DMS 273 (cell line): ENCODE measurements at regions not wholly inside any gene's neighbourhood (a gene's known extent, or its start where the extent isn't known, plus 50 kb on each side); places are given as distances from the start of the nearest gene placed in this dataset.

Experiments
- DNase-seq: peaks from one replicate; lab custom pipeline; 2025; ENCODE audit not compliant: unreplicated experiment; lab: John Stamatoyannopoulos, UW

DNA sequence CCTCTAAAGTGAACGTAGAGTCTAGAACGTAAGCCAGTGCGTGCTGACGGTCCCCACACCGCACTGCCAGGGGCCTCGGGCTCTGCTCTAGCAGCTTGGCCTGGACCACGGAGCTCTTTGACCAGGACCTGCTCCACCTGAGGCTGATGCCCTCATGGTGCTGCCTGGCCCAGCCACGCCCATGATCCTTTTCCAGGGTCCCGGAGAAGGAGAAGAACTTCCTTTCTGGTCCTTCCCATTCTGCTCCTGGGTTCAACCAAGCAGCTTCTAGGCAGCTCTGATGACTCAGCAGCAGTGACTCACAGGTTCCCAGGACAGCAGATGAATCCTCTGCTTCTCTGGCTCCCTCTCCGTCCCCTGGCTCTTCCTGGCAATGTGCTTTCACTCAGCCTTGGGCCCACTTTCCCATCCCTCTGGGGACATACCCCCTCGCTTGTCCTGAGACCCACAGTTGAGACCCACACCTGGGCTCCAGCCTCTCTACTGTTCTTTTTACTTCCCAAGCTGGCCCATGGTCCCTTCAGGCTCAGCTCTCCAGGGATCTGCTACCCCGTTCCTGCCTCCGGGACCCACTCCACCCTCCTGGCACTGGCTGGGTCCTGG, 246.3 kb upstream of the RAB4A start:
- DNase-seq = peak; percentile 46

DNA sequence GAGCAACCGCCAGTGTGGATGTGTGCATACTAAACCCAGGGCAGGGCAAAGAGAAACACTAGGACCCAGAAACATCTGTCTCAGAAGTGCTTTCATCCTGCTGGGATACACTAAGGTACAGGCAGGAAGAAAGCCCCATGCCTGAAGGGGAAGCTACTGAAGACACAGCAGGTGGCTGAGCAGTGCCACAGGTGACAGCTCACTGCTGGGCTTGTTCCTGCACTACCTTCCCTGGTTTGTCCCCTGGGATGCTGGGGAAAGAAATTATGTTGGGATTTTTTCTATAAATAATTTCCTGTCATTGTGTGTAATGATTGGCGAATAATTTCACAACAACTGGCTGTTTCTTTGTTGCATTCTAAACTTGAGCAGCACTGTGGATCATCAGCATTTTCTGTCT, 245.3 kb upstream of the RAB4A start:
- no peak for DNase-seq

DNA sequence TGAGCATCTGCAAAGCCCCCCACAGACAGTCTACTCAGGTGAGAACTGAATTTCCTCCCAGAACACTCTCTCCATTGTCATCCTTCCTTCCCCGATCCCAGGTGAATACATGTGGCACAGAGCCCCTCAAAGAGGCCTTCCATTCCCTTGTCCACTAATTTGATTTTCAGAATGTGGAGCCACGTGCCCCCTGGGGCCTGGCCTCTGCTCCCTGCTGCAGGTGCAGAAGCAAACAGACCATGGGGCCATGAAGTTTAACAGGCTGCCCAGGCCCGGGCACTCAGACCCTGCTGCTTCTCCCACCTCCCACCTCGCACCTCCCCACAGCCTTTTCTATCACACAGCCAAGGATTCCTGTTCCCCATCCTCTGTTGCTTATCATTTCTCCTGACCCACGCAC, 243.8 kb upstream of the RAB4A start:
- DNase-seq = no peak

DNA sequence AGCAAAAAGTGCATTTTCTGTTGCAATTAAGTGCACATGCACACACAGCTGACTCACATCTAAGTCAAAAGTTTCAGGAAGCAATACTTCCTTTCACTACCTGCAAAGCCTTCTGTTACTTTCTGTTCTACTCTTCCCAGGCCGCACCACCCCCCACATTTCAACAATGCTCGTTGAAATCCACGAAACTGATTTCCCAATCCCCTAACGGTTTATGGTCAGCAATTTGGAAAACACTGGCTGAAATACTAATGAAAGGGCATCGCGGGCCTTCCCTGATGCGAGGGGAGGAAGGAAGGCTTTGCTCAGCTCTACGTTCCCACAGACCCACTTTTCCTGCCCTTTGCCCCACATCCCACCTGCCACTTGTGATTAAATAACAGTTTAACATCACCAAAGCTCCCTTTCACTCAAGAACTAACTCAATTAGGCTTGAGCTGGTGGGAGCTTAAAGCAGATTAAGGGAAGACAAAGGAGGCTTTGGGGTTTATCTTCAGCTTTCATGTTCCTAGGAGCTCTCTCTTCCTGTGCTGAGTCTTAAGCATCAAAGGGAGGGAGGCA, 243.2 kb upstream of the RAB4A start:
- DNase-seq = peak; percentile 20

DNA sequence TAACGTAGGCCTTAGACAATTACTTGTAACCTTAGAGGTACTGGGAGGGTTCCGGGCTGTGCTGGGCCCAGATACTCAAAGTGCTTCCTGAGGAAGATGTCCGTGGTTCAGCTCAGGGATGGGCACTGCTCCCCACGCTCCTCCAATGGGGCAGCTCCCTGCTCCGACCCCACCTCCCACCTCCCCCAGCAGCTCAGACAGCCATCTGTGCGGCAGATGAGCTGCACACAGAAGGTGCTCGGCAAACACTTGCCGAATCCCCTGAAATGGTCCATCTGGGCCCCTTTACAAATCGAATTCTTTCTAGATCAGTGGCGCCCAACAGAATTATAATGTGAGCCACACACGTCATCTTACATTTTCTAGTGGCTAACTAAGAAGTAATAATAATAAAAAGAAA, 242.4 kb upstream of the RAB4A start:
- peak; percentile 97 for DNase-seq

DNA sequence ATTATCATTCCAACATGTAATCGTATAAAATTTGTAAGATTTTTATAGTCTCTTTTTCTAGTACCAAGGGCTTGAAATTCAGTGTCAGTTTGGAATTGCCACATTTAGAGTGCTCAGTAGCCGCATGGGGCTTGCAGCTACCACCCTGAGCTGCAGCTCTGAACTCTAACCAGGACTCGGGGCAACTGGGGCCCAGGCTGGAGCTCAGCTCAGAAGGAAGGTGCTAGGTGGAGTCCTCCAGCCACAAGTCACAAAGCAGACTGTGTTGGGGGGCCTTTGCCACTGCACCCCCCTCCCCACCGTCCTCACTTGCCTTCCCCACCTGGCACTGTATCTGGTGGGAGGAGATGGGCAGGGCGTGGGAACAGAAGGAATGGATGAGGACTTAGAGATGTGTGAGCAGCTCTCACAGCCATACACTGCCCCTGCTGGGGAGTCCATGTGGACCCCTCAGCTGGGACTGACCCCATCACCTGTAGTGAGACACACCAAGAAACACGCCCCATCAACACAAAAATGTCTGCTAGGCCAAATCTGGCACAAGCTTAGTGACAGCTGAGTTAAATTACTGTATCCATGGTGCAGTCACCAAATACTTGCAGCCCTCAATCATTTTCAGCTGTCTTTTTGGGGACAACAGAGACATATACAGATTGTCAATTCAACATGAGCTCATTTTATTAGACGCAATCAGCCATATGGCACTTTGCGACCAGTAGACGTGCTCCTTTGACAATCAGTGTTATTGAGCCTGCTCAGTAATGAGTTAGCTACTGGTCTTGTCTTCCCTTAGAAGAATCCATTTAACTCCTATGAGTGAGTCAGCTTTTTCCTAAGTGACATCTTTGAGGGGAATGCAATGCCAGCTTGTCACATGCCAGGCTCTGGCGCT, 241.7 kb upstream of the RAB4A start:
- peak; percentile 87 for DNase-seq

DNA sequence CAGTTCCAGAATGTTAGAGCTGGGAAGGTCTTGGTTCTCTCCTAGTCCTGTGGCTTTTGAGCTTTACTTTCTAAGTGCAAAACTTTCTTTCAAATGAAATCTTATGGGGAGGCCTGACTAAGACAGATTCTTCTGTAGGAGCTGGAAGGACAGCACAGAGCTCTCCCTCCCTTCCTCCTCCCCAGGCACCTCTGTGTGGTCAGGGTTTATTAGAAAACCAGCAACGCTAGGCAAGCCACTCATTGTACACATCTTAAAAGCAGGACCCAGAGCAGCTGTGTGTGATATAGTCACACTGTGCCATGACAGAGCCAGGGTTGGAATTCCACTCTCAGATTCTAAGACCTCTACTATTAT, 241.1 kb upstream of the RAB4A start:
- no peak for DNase-seq

DNA sequence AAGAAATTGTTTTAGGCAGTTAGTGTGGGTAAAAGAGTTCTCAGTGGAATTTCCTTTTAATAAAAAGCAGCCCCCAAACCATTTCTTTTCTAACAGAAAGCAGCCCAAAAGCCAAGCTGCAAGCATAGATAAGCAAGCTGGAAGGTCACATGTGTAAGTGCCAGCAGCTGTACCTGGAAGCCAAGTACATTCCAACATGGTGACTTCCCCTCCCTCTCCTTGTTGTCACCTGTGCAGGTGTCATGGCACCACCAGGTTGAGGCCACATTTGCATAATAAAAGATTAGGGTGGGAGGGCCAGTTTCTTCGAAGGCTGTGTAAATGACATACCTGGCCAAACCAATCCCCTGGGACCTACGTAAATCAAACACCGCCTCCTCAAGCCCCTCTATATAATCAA, 240.3 kb upstream of the RAB4A start:
- peak; percentile 13 for DNase-seq

DNA sequence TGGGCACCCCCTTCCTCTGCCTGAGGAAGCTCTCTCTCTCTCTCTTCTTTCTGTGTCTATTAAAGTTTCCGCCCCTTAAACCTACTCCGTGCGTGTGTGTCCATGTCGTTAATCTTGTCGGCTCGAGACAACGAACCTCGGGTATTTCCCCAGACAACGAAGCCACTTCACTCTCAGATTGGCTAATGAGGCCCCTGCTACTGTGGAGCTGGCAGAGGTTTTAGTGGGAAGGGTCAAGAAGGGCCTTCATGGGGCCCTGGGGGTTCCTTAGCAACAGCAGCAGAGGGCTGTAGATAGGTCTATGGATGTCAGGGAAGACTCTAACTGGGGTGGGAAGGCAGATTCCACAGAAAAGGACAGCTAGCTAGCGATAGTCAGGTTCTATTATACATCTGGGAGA, 239.8 kb upstream of the RAB4A start:
- DNase-seq = no peak

DNA sequence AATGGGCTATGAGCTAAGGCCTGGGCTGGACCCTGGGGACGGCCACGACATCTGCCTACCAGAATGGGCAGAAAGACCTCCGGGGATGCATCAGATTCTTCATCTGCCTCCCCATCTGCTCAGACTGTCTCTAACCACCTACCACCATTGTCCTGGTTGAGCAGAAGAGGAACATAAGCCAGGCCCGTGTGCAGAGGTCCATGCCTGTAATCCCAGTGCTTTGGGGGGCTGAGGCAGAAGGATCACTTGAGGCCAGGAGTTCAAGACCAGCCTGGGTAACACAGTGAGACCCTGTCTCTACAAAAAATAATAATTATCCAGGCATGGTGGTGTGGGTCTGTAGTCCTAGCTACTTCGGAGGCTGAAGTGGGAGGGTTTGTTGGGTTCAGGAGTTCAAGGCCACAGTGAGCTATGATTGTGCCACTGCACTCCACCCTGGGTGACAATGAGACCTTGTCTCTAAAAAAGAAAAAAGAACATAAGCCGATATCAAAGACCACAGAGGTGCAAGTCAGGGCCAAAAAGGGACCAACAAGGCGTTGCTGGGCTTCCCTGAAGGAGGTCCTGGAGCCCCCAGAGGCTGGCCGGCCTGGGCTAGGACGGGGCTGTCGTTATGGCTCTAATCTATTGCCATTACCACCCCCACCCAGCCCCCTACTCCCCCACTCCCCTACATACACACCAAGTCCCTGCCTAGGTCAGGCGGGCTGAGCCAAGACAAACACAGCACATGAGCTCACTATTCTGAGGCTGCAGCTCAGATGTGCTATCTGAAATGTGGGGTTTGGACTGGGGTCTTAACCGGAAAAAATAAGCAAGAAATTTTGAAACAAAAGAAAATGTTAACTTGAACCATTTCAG, 239.2 kb upstream of the RAB4A start:
- DNase-seq = peak; percentile 94

DNA sequence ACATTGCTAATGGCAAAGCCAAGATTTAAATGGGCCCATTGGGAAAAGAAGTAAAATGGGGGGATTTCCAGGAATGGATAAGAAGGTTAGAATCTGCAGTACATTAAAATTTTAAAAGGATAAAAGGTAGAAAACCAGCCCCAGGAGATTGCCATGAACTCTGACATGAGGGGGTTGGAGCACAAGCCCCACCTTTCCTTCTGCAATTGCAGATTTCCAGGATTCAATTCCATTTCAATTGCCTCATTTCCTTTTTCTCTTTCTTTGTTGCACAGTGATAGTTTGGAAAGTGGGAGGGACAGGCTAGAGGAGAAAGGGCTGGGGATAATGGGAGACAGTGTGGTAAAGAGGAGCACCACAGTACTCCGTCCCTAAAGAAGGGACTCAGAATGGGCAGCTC, 238.5 kb upstream of the RAB4A start:
- no peak for DNase-seq

DNA sequence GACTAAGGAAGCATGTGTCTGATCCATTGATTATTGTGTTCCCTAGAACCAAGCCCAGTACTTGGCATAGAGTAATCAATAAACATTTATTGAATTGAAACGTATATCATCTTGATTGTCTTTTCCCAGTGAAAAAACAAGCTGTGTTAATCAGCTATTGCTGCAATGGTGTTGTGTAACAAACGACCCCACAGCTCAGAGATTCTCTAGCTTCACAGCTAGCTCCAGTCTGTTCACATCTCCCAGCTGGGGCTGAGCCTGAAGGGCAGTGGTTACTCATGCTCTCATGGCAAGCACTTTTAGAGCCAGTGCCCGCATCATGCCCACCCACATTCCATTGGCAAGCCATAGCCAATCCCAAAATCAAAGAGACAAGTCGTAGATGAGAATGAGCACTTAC, 237.4 kb upstream of the RAB4A start:
- no peak for DNase-seq

DNA sequence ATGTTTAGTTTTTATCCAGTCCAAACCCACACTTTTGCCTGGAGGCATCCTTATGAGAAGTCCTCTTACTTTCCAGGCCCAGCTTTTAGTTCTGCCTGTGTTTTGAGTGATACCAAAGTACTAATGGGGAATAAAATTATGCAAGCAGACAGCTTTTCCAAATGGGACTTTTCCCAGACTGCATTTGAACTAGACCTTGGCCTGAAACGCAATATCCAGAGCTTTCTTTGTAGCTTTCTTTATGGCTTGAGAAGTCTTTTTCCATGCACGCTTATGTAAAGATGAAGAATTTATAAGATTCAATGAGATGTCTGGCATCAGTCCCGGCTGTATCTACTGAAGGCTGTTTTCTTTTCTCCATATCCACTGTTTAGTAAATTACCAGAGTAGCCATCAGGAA, 236.6 kb upstream of the RAB4A start:
- no peak for DNase-seq

DNA sequence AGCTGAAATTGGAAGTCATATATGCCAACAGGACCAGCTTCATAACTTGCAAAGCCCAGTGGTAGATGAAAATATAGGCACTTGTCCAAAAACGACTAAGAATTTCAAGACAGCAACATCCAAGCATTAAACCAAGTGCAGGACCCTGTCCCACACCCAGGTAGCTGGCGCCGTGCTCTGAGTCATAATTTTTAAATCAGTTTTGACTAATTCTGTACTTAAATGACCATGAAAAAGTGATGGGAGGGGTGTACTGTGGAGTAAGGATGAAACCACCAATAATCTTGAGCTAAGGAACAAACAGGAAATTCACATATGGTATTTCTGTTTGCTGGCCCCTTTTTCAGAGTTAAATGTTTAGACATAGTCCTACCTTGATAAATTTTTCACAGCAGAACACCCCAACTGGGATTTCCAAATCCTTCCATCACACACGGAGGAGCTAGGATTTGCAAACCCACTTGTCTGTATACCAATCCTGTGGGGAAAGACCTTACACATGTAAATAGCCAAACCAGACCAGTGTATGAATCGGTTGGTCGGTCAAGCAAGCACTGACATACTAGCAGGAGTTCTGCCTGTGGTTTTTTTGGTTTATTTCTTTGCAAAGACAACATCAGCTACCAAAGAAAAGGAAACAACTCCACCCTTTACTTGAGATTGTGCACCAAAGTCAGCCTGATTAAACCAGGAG, 235.7 kb upstream of the RAB4A start:
- DNase-seq = no peak

DNA sequence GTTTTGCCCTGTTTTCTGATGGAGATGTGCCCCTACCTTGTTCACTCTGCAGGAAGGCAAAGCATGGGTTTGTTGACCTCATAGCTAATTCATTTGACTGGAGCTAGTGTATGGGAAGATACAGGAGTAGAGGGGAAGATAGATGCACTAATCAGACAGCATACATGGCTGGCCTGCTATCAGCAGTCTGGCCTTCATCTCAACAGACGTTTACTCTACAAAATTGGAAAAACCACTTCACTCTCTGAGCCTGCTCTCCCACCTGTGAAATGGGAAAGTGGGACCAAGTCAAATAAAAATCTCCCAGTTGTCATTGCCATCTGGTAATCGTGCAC, 235.2 kb upstream of the RAB4A start:
- DNase-seq = no peak

DNA sequence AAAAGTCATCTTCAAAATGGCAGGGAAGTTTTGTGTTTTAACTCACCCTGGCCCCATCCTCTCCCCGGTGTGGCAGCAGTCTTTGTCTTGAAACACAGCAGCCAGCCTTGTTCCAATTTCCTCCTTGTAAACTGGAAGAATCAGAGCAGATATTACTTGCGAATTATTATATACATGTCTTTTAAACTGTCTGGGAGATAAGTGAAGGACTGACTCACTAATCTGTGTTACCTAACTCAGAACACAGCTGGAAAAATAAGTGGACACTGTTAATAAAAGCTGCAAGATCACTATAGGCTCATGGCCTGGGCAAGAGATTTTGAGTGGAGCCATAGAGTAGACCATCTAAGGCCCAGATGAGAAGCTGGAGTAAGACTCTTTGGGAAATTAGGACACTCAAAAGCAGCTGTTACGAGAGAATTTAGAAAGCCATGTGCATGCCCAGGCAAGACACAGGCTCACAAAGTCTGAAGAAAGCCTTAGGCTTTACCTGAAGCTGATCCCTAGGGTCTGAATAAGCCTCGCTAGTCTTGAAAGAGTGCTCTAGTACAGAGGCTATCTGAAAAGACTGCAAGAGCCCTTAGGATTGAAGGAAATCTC, 233.0 kb upstream of the RAB4A start:
- no peak for DNase-seq

DNA sequence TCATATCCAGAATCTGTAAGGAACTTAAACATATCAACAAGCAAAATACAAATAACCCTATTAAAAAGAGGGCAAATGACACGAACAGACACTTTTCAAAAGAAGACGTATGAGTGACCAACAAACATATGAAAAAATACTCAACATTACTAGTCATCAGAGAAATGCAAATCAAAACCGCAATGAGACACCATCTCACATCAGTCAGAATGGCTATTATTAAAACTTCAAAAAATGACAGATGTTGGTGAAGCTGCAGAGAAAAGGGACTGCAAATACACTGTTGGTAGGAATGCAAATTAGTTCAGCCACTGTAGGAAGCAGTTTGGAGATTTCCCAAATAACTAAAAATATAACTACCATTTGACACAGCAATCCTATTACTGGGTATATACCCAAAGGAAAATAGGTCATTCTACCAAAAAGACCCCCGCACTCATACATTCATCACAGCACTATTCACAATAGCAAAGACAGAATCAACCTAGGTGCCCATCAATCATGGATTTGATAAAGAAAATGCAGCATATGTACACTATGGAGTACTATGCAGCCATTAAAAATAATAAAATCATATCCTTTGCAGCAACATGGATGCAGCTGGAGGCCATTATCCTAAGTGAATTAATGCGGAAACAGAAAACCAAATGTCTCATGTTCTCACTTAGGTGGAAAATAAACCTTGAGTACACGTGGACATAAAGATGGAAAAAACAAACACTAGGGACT, 230.1 kb upstream of the RAB4A start:
- no peak for DNase-seq

DNA sequence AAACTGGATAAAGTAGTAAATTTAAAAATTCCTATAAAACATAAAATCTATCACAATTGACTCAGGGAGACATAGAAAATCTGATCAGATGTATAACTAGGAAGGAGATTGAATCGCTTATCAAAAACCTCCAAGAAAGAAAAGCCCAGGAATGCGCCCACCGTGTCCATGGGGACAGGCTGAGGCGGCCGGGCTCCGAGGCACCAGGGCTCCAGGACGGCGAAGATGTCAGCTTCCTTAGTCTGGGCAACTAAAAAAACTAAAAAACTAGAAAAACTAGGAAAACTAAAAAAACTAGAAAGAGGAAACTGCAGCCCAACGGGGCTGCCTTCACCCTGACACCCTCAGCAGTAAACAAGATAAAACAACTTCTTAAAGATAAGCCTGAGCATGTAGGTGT, 229.0 kb upstream of the RAB4A start:
- no peak for DNase-seq

DNA sequence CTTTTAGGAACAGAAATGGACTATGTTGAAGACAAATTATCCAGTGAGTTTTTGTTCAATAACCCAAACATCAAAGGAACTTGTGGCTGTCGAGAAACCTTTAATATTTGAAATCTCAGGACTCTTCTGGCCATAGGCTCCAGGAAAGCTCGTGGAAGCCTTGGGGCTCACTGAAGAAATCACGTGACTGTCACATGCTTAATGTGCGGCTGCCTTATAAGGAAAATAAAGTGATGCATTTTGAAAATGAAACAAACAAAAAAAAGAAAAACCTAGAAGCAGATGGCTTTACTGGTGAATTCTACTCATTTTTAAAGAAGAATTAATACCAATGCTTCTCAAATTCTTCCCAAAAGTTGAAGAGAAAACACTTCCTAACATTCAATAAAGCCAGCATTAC, 228.4 kb upstream of the RAB4A start:
- no peak for DNase-seq

DNA sequence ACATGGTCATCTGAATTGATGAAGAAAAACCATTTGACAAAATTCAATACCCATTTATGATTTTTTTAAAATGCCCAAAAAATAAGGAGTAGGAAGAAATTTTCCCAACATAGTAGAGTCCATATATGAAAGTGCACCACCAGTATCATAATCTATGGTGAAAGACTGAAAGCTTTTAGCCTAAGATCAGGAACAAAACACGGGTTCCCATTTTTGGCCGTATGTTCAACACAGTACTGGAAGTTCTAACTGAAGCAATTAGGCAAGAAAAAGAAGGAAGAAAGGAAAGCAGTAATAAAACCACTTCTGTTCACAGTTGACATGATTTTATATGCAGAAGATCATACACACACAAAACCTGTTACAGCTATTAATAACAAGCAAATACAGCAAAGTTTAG, 227.8 kb upstream of the RAB4A start:
- no peak for DNase-seq
